Vagina (tissue), 2 donors: ENCODE measurements at regions not wholly inside any gene's neighbourhood (a gene's known extent, or its start where the extent isn't known, plus 50 kb on each side); places are given as distances from the start of the nearest gene placed in this dataset.
"Not testable (repeated sequence)": the region's sequence is repeated elsewhere in the genome, so short reads cannot be mapped to it uniquely, and the experiment has no call there.

Experiments used
- CTCF ChIP-seq, 3 experiments: fragments of 450-650 bp in 2 of 3; fragments of 200-600 bp in 1 of 3; sonication (generic) in 1 of 3; IDR thresholded peaks; one replicate each; pipeline ENCODE4 v1.5.1; 2017 to 2019; ENCODE audit warnings: antibody characterized with exemption in 3 of 3, mild to moderate bottlenecking in 2 of 3, moderate library complexity in 2 of 3
- POLR2A ChIP-seq, 2 donors: fragments of 450-650 bp; IDR thresholded peaks; one replicate each; pipeline ENCODE4 v1.6.1; 2017; ENCODE audit warnings: antibody characterized with exemption in 2 of 2, mild to moderate bottlenecking in 2 of 2, moderate library complexity in 2 of 2
- POLR2AphosphoS5 ChIP-seq, 2 donors: sonication (generic); formaldehyde crosslinking; IDR thresholded peaks; one replicate each; pipeline ENCODE4 v1.9.0; 2017; ENCODE audit warnings: antibody characterized with exemption in 2 of 2, mild to moderate bottlenecking in 2 of 2, low read depth in 1 of 2; ENCODE audit not compliant: insufficient read depth in 1 of 2

- not testable (repeated sequence) for TF ChIP-seq CTCF (IDR thresholded peaks at IDR 0.05); POLR2A (IDR thresholded peaks at IDR 0.05); POLR2AphosphoS5 (IDR thresholded peaks at IDR 0.05; ENCODE audit: insufficient read depth in 1 of 2, low read depth in 1 of 2)
Observed at GRCh38 chr7:73148570-73148969, 62.7 kb upstream of the SPDYE9 start.
